H9 (cell line): ENCODE measurements at regions not wholly inside any gene's neighbourhood (a gene's known extent, or its start where the extent isn't known, plus 50 kb on each side); places are given as distances from the start of the nearest gene placed in this dataset.

Source experiments
- DNase-seq: peaks from one replicate; pipeline ENCODE4 v3.0.0-alpha.2; 2017
- H2AFZ ChIP-seq: one replicate; pipeline ENCODE4 v1.6.1; 2013; ENCODE audit warnings: mild to moderate bottlenecking, low read length, control low read depth, moderate library complexity
- H2AK5ac ChIP-seq: 2 replicates; pipeline ENCODE4 v1.6.1; 2013; ENCODE audit warnings: low read length, control low read depth, mixed read lengths; ENCODE audit not compliant: insufficient read length
- H2BK120ac ChIP-seq: one replicate; pipeline ENCODE4 v1.6.1; 2013; ENCODE audit warnings: low read depth, mild to moderate bottlenecking, low read length, control low read depth, inconsistent platforms; ENCODE audit not compliant: poor library complexity, severe bottlenecking
- H2BK12ac ChIP-seq: 2 replicates; pipeline ENCODE4 v1.6.1; 2013; ENCODE audit warnings: low read length, control low read depth, mixed read lengths, low read depth; ENCODE audit not compliant: insufficient read length
- H2BK15ac ChIP-seq: 2 replicates; pipeline ENCODE4 v1.6.1; 2013; ENCODE audit warnings: low read depth, low read length, control low read depth
- H2BK20ac ChIP-seq: one replicate; pipeline ENCODE4 v1.6.1; 2013; ENCODE audit warnings: low read depth, mild to moderate bottlenecking, low read length, control low read depth, inconsistent platforms; ENCODE audit not compliant: poor library complexity, severe bottlenecking
- H2BK5ac ChIP-seq: 2 replicates; pipeline ENCODE4 v1.6.1; 2013; ENCODE audit warnings: low read length, control low read depth, mixed read lengths; ENCODE audit not compliant: insufficient read length
- H3K14ac ChIP-seq: 2 replicates; pipeline ENCODE4 v1.6.1; 2013; ENCODE audit warnings: low read length, control low read depth; ENCODE audit not compliant: insufficient read depth
- H3K18ac ChIP-seq: 2 replicates; pipeline ENCODE4 v1.6.1; 2013; ENCODE audit warnings: low read depth, mild to moderate bottlenecking, mixed read lengths, low read length, control low read depth; ENCODE audit not compliant: insufficient read length
- H3K23ac ChIP-seq: 2 replicates; pipeline ENCODE4 v1.6.1; 2013; ENCODE audit warnings: low read length, control low read depth, mixed read lengths, low read depth; ENCODE audit not compliant: insufficient read length
- H3K23me2 ChIP-seq: 2 replicates; pipeline ENCODE4 v1.6.1; 2013; ENCODE audit warnings: low read depth, mild to moderate bottlenecking, mixed read lengths, low read length, control low read depth; ENCODE audit not compliant: insufficient read length, poor library complexity, severe bottlenecking
- H3K27ac ChIP-seq: 2 replicates; pipeline ENCODE4 v1.5.1; 2013; ENCODE audit warnings: low read length, control low read depth, mixed read lengths, low read depth; ENCODE audit not compliant: insufficient read length
- H3K27me3 ChIP-seq: 2 replicates; pipeline ENCODE4 v1.6.1; 2013; ENCODE audit warnings: low read length, control low read depth, inconsistent platforms; ENCODE audit not compliant: insufficient read depth
- H3K4ac ChIP-seq: 2 replicates; pipeline ENCODE4 v1.6.1; 2013; ENCODE audit warnings: low read depth, mild to moderate bottlenecking, control low read depth, inconsistent platforms, low read length, moderate library complexity
- H3K4me1 ChIP-seq: 2 replicates; pipeline ENCODE4 v1.6.1; 2013; ENCODE audit warnings: low read length, control low read depth, inconsistent platforms; ENCODE audit not compliant: insufficient read depth
- H3K4me2 ChIP-seq: 2 replicates; pipeline ENCODE4 v1.6.1; 2013; ENCODE audit warnings: low read length, control low read depth, mixed read lengths; ENCODE audit not compliant: insufficient read length, insufficient read depth
- H3K56ac ChIP-seq: 2 replicates; pipeline ENCODE4 v1.6.1; 2013; ENCODE audit warnings: low read depth, mild to moderate bottlenecking, mixed read lengths, low read length, control low read depth; ENCODE audit not compliant: insufficient read length
- H3K79me1 ChIP-seq: 2 replicates; pipeline ENCODE4 v1.6.1; 2013; ENCODE audit warnings: low read depth, mild to moderate bottlenecking, moderate library complexity, low read length, control low read depth, inconsistent platforms; ENCODE audit not compliant: insufficient read depth, poor library complexity, severe bottlenecking
- H3K79me2 ChIP-seq: 2 replicates; pipeline ENCODE4 v1.6.1; 2013; ENCODE audit warnings: low read length, control low read depth, inconsistent platforms; ENCODE audit not compliant: insufficient read depth
- H3K9ac ChIP-seq: 2 replicates; pipeline ENCODE4 v1.6.1; 2013; ENCODE audit warnings: low read length, control low read depth, mixed read lengths; ENCODE audit not compliant: insufficient read length; ENCODE audit errors: extremely low read depth
- H3K9me3 ChIP-seq: one replicate; pipeline ENCODE4 v1.6.1; 2013; ENCODE audit warnings: low read depth, low read length, inconsistent platforms; ENCODE audit not compliant: control insufficient read depth
- H3T11ph ChIP-seq: one replicate; pipeline ENCODE4 v1.6.1; 2013; ENCODE audit warnings: mild to moderate bottlenecking, low read length, control low read depth, inconsistent platforms
- H4K20me1 ChIP-seq: one replicate; pipeline ENCODE4 v1.6.1; 2013; ENCODE audit not compliant: control insufficient read depth, insufficient read length, insufficient read depth
- H4K5ac ChIP-seq: 2 replicates; pipeline ENCODE4 v1.6.1; 2013; ENCODE audit warnings: low read depth, mild to moderate bottlenecking, mixed read lengths, low read length, control low read depth; ENCODE audit not compliant: insufficient read length
- H4K8ac ChIP-seq: replicated peaks from 2 replicates; pipeline ENCODE4 v1.6.1; 2013; ENCODE audit warnings: low read length, control low read depth, mixed read lengths, low read depth; ENCODE audit not compliant: insufficient read length
- H4K91ac ChIP-seq: 2 replicates; pipeline ENCODE4 v1.6.1; 2013; ENCODE audit warnings: low read depth, mild to moderate bottlenecking, moderate library complexity, mixed read lengths, low read length, control low read depth; ENCODE audit not compliant: insufficient read length
- H3K27ac Mint-ChIP-seq, 3 experiments: 2 replicates in 2 of 3; 3 replicates in 1 of 3; pipeline ENCODE4 v1.8.0; 2020 to 2021; ENCODE audit warnings: mixed read lengths in 3 of 3, mild to moderate bottlenecking in 1 of 3, moderate library complexity in 1 of 3
- H3K27me3 Mint-ChIP-seq: 2 replicates; pipeline ENCODE4 v1.8.0; 2021; ENCODE audit warnings: low read depth, mild to moderate bottlenecking, moderate library complexity, mixed read lengths
- H3K36me3 Mint-ChIP-seq, 3 experiments: 2 replicates in 2 of 3; 3 replicates in 1 of 3; pipeline ENCODE4 v1.8.0; 2020 to 2021; ENCODE audit warnings: low read depth in 3 of 3, mixed read lengths in 3 of 3; ENCODE audit not compliant: insufficient read depth in 1 of 3
- H3K4me1 Mint-ChIP-seq, 2 experiments: 2 replicates each; pipeline ENCODE4 v1.8.0; 2020; ENCODE audit warnings: mixed read lengths in 2 of 2
- H3K4me3 Mint-ChIP-seq, 2 experiments: 2 replicates in 1 of 2; 3 replicates in 1 of 2; pipeline ENCODE4 v1.8.0; 2020 to 2021; ENCODE audit warnings: mild to moderate bottlenecking in 2 of 2, mixed read lengths in 2 of 2, moderate library complexity in 1 of 2
- H3K9me3 Mint-ChIP-seq, 2 experiments: 2 replicates in 1 of 2; 3 replicates in 1 of 2; pipeline ENCODE4 v1.8.0; 2020; ENCODE audit warnings: mild to moderate bottlenecking in 2 of 2, mixed read lengths in 2 of 2, moderate library complexity in 1 of 2
- CTCF ChIP-seq: fragments of 200-600 bp; sonication (generic); conservative IDR thresholded peaks from 3 replicates; pipeline ENCODE4 v1.8.0; 2021; ENCODE audit warnings: antibody characterized with exemption, mild to moderate bottlenecking
- WGBS: extraction: QIAGEN DNeasy Blood & Tissue Kit; methylation state at CpG from one replicate; pipeline ENCODE4 v1.1.7; 2013; ENCODE audit warnings: missing lambda C conversion rate, low lambda C conversion rate, mixed read lengths; ENCODE audit not compliant: insufficient read length; ENCODE audit errors: extremely low coverage; 5-methylcytosine and 5-hydroxymethylcytosine counted together

DNA sequence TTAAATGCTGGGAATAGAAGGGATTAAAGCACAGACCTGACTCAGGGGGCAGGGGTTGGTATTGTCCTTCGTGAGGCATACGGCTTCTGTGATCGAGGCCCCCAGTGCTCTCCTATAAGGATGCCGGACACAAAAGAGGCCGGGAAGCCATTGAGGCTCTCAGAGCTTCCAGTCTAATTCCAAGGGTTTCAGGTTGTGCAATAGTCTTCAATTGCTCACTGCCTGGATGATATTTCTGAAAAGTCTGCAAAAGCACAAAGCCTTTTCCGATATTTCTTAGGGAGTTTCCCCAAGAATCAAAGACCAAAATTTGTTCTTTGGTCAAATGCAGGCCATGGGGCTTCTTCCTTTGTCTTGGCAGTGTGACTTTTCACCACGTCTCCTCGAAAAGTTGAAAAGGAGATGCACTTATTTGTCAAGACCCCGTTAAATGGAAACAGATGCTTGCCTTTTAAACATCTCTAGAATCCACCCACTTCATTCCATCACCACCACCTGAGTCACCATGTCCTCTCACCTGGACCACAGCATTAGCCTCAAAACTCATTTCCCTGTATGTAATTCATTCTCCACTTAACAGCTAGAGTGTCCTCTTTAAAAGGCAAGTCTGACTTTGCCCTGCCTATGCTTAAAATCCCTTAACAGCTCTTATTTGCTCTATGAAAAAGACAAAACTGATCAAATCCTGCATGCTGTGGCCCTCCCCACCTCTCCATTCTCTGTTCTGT lies 134.8 kb upstream of the NAMPT start:
- no peak for DNase-seq
- no peak for TF ChIP-seq CTCF
- peaks cover 3 to 11% of the 10 kb centered on the region in 2 experiments; a peak in 2 of 4 replicates for H3K4me1 Mint-ChIP-seq

More for the DNA sequence above, 134.8 kb upstream of the NAMPT start:
- Histone ChIP-seq H4K20me1 (no peaks in the 10 kb centered on the region), H3K18ac (no peak overlapping the region), H3K79me2 (no peaks in the 10 kb centered on the region), H3K27ac (no peak overlapping the region), H3K56ac (no peak overlapping the region), H3K9me3 (no peaks in the 10 kb centered on the region), H3K23ac (no peak overlapping the region), H3K23me2 (no peaks in the 10 kb centered on the region), H3K27me3 (no peaks in the 10 kb centered on the region), H3K14ac (no peak overlapping the region), H2BK12ac (no peak overlapping the region), H3T11ph (no peak overlapping the region), H4K91ac (no peak overlapping the region), H3K4me2 (no peak overlapping the region), H2BK15ac (no peak overlapping the region), H2BK20ac (no peak overlapping the region), H4K8ac (no peak overlapping the region), H3K9ac (no peak overlapping the region), H2BK5ac (no peak overlapping the region), H2AFZ (no peak overlapping the region), H3K4me1 (no peaks in the 10 kb centered on the region), H3K79me1 (no peaks in the 10 kb centered on the region), H4K5ac (no peak overlapping the region), H2AK5ac (no peak overlapping the region), H2BK120ac (no peak overlapping the region), H3K4ac (no peak overlapping the region)
- H3K27me3 Mint-ChIP-seq: no peaks in the 10 kb centered on the region
- WGBS: no CpG with 5 or more reads among the region's 9 CpGs
- no peaks in the 10 kb centered on the region for H3K36me3 Mint-ChIP-seq
- H3K27ac Mint-ChIP-seq: no peak overlapping the region
- H3K4me3 Mint-ChIP-seq: no peak overlapping the region
- peaks cover 0 to 7% of the 10 kb centered on the region in 2 experiments; a peak in 1 of 5 replicates for H3K9me3 Mint-ChIP-seq
